GM12878 (cell line): ENCODE measurements at regions not wholly inside any gene's neighbourhood (a gene's known extent, or its start where the extent isn't known, plus 50 kb on each side); places are given as distances from the start of the nearest gene placed in this dataset.

ENCODE experiments used
- ATAC-seq: fragments of 200-7000 bp; cut with Tn5 transposase; 3 replicates; pipeline ENCODE4 v1.9.1; 2020; ENCODE audit warnings: mild to moderate bottlenecking, moderate library complexity
- BruUV-seq: library from RNA; stranded (reverse); fragments of 400-500 nt; replicated peaks from 2 replicates; lab custom pipeline; 2021; lab: Mats Ljungman, UMichigan
- CTCF ChIA-PET: fragments of 300-600 bp; sonication (Branson Sonifier 250); formaldehyde crosslinking; extraction: SDS; loops from one replicate; lab custom pipeline; 2021; ENCODE audit warnings: inconsistent platforms; lab: Yijun Ruan, JAX
- POLR2A ChIA-PET: fragments of 350-600 bp; formaldehyde crosslinking; extraction: SDS; loops from one replicate; lab custom pipeline; 2021; ENCODE audit warnings: inconsistent platforms; lab: Charles Lee
- RAD21 ChIA-PET: fragments of 300-600 bp; sonication (Branson Sonifier 250); formaldehyde crosslinking; loops from one replicate; lab custom pipeline; 2023; ENCODE audit warnings: antibody characterized with exemption; ENCODE audit not compliant: unreplicated experiment; lab: Charles Lee
- SMC1A ChIA-PET: fragments of 300-600 bp; sonication (Branson Sonifier 250); formaldehyde crosslinking; loops from one replicate; lab custom pipeline; 2023; ENCODE audit not compliant: unreplicated experiment, uncharacterized antibody; lab: Charles Lee
- DNase-seq: peaks from one replicate; pipeline ENCODE4 v3.0.0-alpha.2; 2011; ENCODE audit warnings: low read depth, low spot score
- FAIRE-seq: peaks from 3 replicates; lab custom pipeline; 2011; peaks lifted over from hg19 to GRCh38; lab: Jason Lieb, UNC
- H2AFZ ChIP-seq: 2 replicates; pipeline ENCODE4 v1.6.0; 2011; ENCODE audit warnings: low read depth, low read length, control low read depth; ENCODE audit not compliant: control insufficient read depth
- H3K27ac ChIP-seq: 2 replicates; pipeline ENCODE4 v1.5.1; 2011; ENCODE audit warnings: control low read depth; ENCODE audit not compliant: control insufficient read depth, insufficient read depth
- H3K27me3 ChIP-seq, 2 experiments: replicated peaks in 1 of 2; 2 replicates each; pipeline versions ENCODE4 v1.6.0 to v1.6.1; 2011; ENCODE audit warnings: low read length in 1 of 2; ENCODE audit not compliant: control insufficient read depth in 2 of 2, insufficient read depth in 2 of 2
- H3K36me3 ChIP-seq, 2 experiments: 2 replicates each; pipeline ENCODE4 v1.5.1; 2011; ENCODE audit warnings: low read length in 1 of 2; ENCODE audit not compliant: control insufficient read depth in 2 of 2, insufficient read depth in 2 of 2
- H3K4me1 ChIP-seq: 2 replicates; pipeline ENCODE4 v1.6.1; 2011; ENCODE audit warnings: mild to moderate bottlenecking, low read length, moderate library complexity, mixed read lengths; ENCODE audit not compliant: control insufficient read depth, insufficient read depth
- H3K4me2 ChIP-seq: 2 replicates; pipeline ENCODE4 v1.6.0; 2011; ENCODE audit warnings: control low read depth; ENCODE audit not compliant: control insufficient read depth, insufficient read depth
- H3K4me3 ChIP-seq: fragments of 200-600 bp; sonication (generic); 2 replicates; pipeline ENCODE4 v1.5.1; 2016
- H3K79me2 ChIP-seq: 2 replicates; pipeline ENCODE4 v1.6.0; 2011; ENCODE audit warnings: low read length; ENCODE audit not compliant: control insufficient read depth, insufficient read depth
- H3K9ac ChIP-seq: 2 replicates; pipeline ENCODE4 v1.8.0; 2011; ENCODE audit warnings: low read length, control low read depth, mixed read lengths; ENCODE audit not compliant: control insufficient read depth, insufficient read depth
- H3K9me3 ChIP-seq: replicated peaks from 3 replicates; pipeline ENCODE4 v1.5.1; 2011; ENCODE audit warnings: mild to moderate bottlenecking, low read length; ENCODE audit not compliant: control insufficient read depth, insufficient read depth
- H4K20me1 ChIP-seq: 2 replicates; pipeline ENCODE4 v1.6.0; 2011; ENCODE audit not compliant: control insufficient read depth, insufficient read depth
- ASH2L ChIP-seq: fragments of 300-600, 200-600 bp; sonication (generic); IDR thresholded peaks from 2 replicates; pipeline ENCODE4 v1.6.1; 2017; ENCODE audit warnings: low read depth, mild to moderate bottlenecking, borderline replicate concordance
- BHLHE40 ChIP-seq, 2 experiments: fragments of 450-650 bp in 1 of 2; IDR thresholded peaks; 2 replicates each; pipeline ENCODE4 v1.6.1; 2011 to 2017; ENCODE audit warnings: low read depth in 2 of 2, borderline replicate concordance in 1 of 2, improper control_type of control experiment in 1 of 2, low read length in 1 of 2, mild to moderate bottlenecking in 1 of 2
- CREM ChIP-seq: IDR thresholded peaks from 2 replicates; pipeline ENCODE4 v1.6.1; 2014; ENCODE audit warnings: antibody characterized with exemption, low read depth
- EZH2 ChIP-seq: IDR thresholded peaks from 2 replicates; pipeline ENCODE4 v1.6.1; 2012; ENCODE audit warnings: low read depth, mild to moderate bottlenecking, control low read depth, inconsistent platforms, low read length, borderline replicate concordance; ENCODE audit not compliant: control insufficient read depth
- FOS ChIP-seq: IDR thresholded peaks from 3 replicates; pipeline ENCODE4 v1.6.1; 2011; ENCODE audit warnings: borderline replicate concordance; ENCODE audit not compliant: insufficient read length; ENCODE audit errors: extremely low read depth
- HDAC2 ChIP-seq: fragments of 200-600 bp; sonication (generic); IDR thresholded peaks from 2 replicates; pipeline ENCODE4 v1.6.1; 2017
- HSF1 ChIP-seq: fragments of 150-350 bp; IDR thresholded peaks from 2 replicates; pipeline ENCODE4 v1.6.1; 2014; ENCODE audit warnings: mild to moderate bottlenecking, low read depth, low read length
- JUNB ChIP-seq: IDR thresholded peaks from 2 replicates; pipeline ENCODE4 v1.6.1; 2016; ENCODE audit warnings: antibody characterized with exemption, mild to moderate bottlenecking
- KDM1A ChIP-seq: fragments of 200-600 bp; sonication (generic); IDR thresholded peaks from 2 replicates; pipeline ENCODE4 v1.6.1; 2016; ENCODE audit warnings: borderline replicate concordance
- KLF5 ChIP-seq: fragments of 450-650 bp; IDR thresholded peaks from 2 replicates; pipeline ENCODE4 v1.6.1; 2014; ENCODE audit warnings: mild to moderate bottlenecking; ENCODE audit not compliant: partially characterized antibody
- LARP7 ChIP-seq: fragments of 450-650 bp; IDR thresholded peaks from 2 replicates; pipeline ENCODE4 v1.6.1; 2017; ENCODE audit warnings: mild to moderate bottlenecking
- MYB ChIP-seq: fragments of 150-350 bp; IDR thresholded peaks from 2 replicates; pipeline ENCODE4 v1.6.1; 2014; ENCODE audit warnings: mild to moderate bottlenecking, low read depth, low read length, borderline replicate concordance
- NBN ChIP-seq: fragments of 450-650 bp; IDR thresholded peaks from 2 replicates; pipeline ENCODE4 v1.6.1; 2016
- SIX5 ChIP-seq: IDR thresholded peaks from 2 replicates; pipeline ENCODE4 v1.6.1; 2011; ENCODE audit warnings: mild to moderate bottlenecking, low read depth, low read length, moderate library complexity; ENCODE audit not compliant: severe bottlenecking
- SMAD5 ChIP-seq: IDR thresholded peaks from 2 replicates; pipeline ENCODE4 v1.6.1; 2016; ENCODE audit warnings: antibody characterized with exemption, low read depth
- STAT1 ChIP-seq: fragments of 450-650 bp; conservative IDR thresholded peaks from 2 replicates; pipeline ENCODE4 v1.6.1; 2014; ENCODE audit warnings: antibody characterized with exemption, mild to moderate bottlenecking
- SUZ12 ChIP-seq: fragments of 200-600 bp; sonication (generic); IDR thresholded peaks from one replicate; pipeline ENCODE4 v1.6.1; 2018; ENCODE audit warnings: antibody characterized with exemption, mild to moderate bottlenecking; ENCODE audit not compliant: unreplicated experiment
- TARDBP ChIP-seq: IDR thresholded peaks from 2 replicates; pipeline ENCODE4 v1.6.1; 2016; ENCODE audit warnings: borderline replicate concordance
- YY1 ChIP-seq: IDR thresholded peaks from 2 replicates; pipeline ENCODE4 v1.6.1; 2011; ENCODE audit warnings: low read depth, mild to moderate bottlenecking, low read length
- ZNF274 ChIP-seq: IDR thresholded peaks from one replicate; pipeline ENCODE4 v1.8.0; 2011; ENCODE audit not compliant: insufficient read length, insufficient read depth
- WGBS: methylation state at CpG from one replicate; pipeline ENCODE4 v1.1.6; 2016; ENCODE audit warnings: low lambda C conversion rate; ENCODE audit not compliant: insufficient replicate concordance, insufficient coverage; ENCODE audit errors: missing lambda C conversion rate; 5-methylcytosine and 5-hydroxymethylcytosine counted together
- in situ Hi-C: fragments of 300-500 bp; cut with MboI; formaldehyde crosslinking; loops from 9 replicates; pipeline ENCODE4 v1.14.3; 2018; ENCODE audit warnings: mixed read lengths
- intact Hi-C: fragments of 100-400 bp; cut with micrococcal nuclease; formaldehyde crosslinking; loops from one replicate; pipeline ENCODE4 v1.14.2; 2022; ENCODE audit not compliant: unreplicated experiment

- TF ChIP-seq ASH2L, result no peak
- no peak for TF ChIP-seq STAT1
- no peak for TF ChIP-seq CREM
- no peak for TF ChIP-seq SUZ12
- TF ChIP-seq KDM1A, result no peak
- no peak for TF ChIP-seq HSF1
- no peak for TF ChIP-seq BHLHE40 (IDR thresholded peaks at IDR 0.05; ENCODE audit: borderline replicate concordance in 1 of 2, low read depth in 2 of 2, low read length in 1 of 2)
Measured at GRCh38 chr17:63165400-63165799, 199.4 kb downstream of the TANC2 start (continued).

- Histone ChIP-seq H4K20me1 (no peaks in the 10 kb centered on the region), H3K27ac (no peak overlapping the region), H3K4me1 (no peaks in the 10 kb centered on the region), H3K4me2 (no peak overlapping the region), H3K27me3 (peaks cover 0 to 2% of the 10 kb centered on the region in 2 experiments; a peak in 1 of 4 replicates), H3K4me3 (no peak overlapping the region), H3K9ac (no peak overlapping the region), H2AFZ (no peak overlapping the region), H3K36me3 (no peaks in the 10 kb centered on the region), H3K9me3 (no peaks in the 10 kb centered on the region), H3K79me2 (no peaks in the 10 kb centered on the region)
- BruUV-seq, result no TSS peak
- intact Hi-C loops, result no loop called here
- TF ChIP-seq MYB (no peak), LARP7 (no peak), FOS (no peak), SMAD5 (no peak), SIX5 (no peak), EZH2 (no peak), KLF5 (no peak), YY1 (no peak), JUNB (no peak), ZNF274 (no peak), TARDBP (no peak), NBN (no peak), HDAC2 (no peak)
- 52% methylated on average over 3 of the region's 3 CpGs for WGBS
- ChIA-PET POLR2A (no interaction called here), RAD21 (no interaction called here), SMC1A (no interaction called here), CTCF (no interaction called here)
- FAIRE-seq, result no peak
- no peak for ATAC-seq
- in situ Hi-C loops, result no loop called here
- DNase-seq, result no peak
Measured at GRCh38 chr17:63170795-63171194, 204.8 kb downstream of the TANC2 start.
